Thyroid gland (tissue), 4 donors: ENCODE measurements at regions not wholly inside any gene's neighbourhood (a gene's known extent, or its start where the extent isn't known, plus 50 kb on each side); places are given as distances from the start of the nearest gene placed in this dataset.

Experiments used
- DNase-seq, 2 donors: peaks; one replicate each; pipeline ENCODE4 v3.0.0-alpha.2; 2019
- H3K27ac ChIP-seq, 3 donors: fragments of 200-600 bp; sonication (generic); 1 replicate in 2 of 3; 2 replicates in 1 of 3; pipeline ENCODE4 v1.5.1; 2016 to 2019; ENCODE audit warnings: mild to moderate bottlenecking in 1 of 3, moderate library complexity in 1 of 3
- H3K27me3 ChIP-seq: fragments of 200-600 bp; sonication (generic); one replicate; pipeline ENCODE4 v1.5.1; 2019
- H3K36me3 ChIP-seq, 2 donors: fragments of 200-600 bp; sonication (generic); one replicate each; pipeline ENCODE4 v1.5.1; 2016 to 2019
- H3K4me1 ChIP-seq, 2 donors: fragments of 200-600 bp; sonication (generic); one replicate each; pipeline ENCODE4 v1.5.1; 2017 to 2019
- H3K4me3 ChIP-seq, 3 donors: fragments of 200-600 bp; sonication (generic); replicated peaks in 1 of 3; 1 replicate in 2 of 3; 2 replicates in 1 of 3; pipeline ENCODE4 v1.5.1; 2016; ENCODE audit warnings: mild to moderate bottlenecking in 1 of 3
- H3K9me3 ChIP-seq: fragments of 200-600 bp; sonication (generic); one replicate; pipeline ENCODE4 v1.5.1; 2017
- POLR2A ChIP-seq, 2 donors: fragments of 450-650 bp; IDR thresholded peaks; one replicate each; pipeline ENCODE4 v1.6.1; 2017; ENCODE audit warnings: antibody characterized with exemption in 2 of 2, mild to moderate bottlenecking in 2 of 2, moderate library complexity in 1 of 2
- WGBS, 2 donors: methylation state at CpG; one replicate each; pipeline ENCODE4 v1.1.5; 2017; 5-methylcytosine and 5-hydroxymethylcytosine counted together
- intact Hi-C: fragments of 100-400 bp; cut with DNase I; formaldehyde crosslinking; loops from one replicate; pipeline ENCODE4 v1.15.1; 2023
- TF ChIP-seq, protein P1 (sequence below), 6 experiments: fragments of 200-600 bp in 3 of 6; fragments of 450-650 bp in 3 of 6; sonication (generic) in 3 of 6; IDR thresholded peaks; one replicate each; pipeline ENCODE4 v1.5.1; 2016 to 2019; ENCODE audit warnings: antibody characterized with exemption in 6 of 6, mild to moderate bottlenecking in 2 of 6, inconsistent platforms in 1 of 6, moderate library complexity in 1 of 6

DNA sequence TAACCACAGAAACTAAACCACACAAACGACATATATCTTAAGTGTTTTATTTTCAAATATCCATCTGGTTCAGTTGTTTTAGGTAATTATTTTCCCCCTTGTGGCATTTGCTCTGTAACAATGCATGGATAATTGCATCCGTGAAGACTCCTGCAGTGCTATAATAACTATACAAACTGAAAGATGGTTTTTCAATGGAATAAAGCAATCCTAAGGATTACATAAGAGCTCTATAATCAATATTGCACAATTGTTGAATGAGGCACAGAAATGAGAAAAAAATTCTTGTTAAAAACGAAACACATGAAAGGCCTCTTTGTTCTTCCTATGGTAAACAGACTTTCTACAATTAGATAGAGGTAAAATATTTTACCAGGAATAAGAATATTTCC lies 446.0 kb upstream of the EPHA3 start:
- 87 to 88% methylated on average over 3 of the region's 3 CpGs for WGBS, 2 donors
- Histone ChIP-seq H3K36me3 (no peaks in the 10 kb centered on the region), H3K9me3 (no peaks in the 10 kb centered on the region), H3K4me1 (no peaks in the 10 kb centered on the region), H3K27me3 (no peaks in the 10 kb centered on the region), H3K4me3 (no peak overlapping the region), H3K27ac (no peak overlapping the region)
- intact Hi-C loops, result no loop called here
- TF ChIP-seq POLR2A (IDR thresholded peaks at IDR 0.05), result no peak
- TF ChIP-seq, protein P1, sequence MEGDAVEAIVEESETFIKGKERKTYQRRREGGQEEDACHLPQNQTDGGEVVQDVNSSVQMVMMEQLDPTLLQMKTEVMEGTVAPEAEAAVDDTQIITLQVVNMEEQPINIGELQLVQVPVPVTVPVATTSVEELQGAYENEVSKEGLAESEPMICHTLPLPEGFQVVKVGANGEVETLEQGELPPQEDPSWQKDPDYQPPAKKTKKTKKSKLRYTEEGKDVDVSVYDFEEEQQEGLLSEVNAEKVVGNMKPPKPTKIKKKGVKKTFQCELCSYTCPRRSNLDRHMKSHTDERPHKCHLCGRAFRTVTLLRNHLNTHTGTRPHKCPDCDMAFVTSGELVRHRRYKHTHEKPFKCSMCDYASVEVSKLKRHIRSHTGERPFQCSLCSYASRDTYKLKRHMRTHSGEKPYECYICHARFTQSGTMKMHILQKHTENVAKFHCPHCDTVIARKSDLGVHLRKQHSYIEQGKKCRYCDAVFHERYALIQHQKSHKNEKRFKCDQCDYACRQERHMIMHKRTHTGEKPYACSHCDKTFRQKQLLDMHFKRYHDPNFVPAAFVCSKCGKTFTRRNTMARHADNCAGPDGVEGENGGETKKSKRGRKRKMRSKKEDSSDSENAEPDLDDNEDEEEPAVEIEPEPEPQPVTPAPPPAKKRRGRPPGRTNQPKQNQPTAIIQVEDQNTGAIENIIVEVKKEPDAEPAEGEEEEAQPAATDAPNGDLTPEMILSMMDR (IDR thresholded peaks at IDR 0.05), result no peak
- DNase-seq, result no peak

DNA sequence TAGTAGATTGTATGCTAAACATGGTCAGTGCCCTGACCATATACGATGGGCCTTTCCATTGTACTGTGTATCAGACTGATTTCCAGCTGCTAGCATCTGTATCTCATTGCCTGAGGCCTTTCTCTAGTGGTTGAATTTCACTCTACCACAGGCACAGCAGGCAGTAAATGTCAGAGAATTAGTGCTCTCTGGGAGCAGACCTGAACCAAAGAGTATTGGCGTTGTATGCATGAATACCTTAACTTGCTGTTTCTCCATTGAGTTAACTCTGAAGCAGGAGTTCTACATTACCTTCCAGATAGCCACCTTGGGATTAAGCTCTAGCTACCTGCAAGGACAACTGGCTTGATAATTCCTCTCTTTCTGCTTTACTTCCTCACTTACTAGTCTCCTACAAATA lies 439.2 kb upstream of the EPHA3 start:
- Histone ChIP-seq H3K27me3 (no peaks in the 10 kb centered on the region), H3K4me1 (no peaks in the 10 kb centered on the region), H3K36me3 (no peaks in the 10 kb centered on the region), H3K4me3 (no peak overlapping the region), H3K9me3 (no peaks in the 10 kb centered on the region), H3K27ac (no peak overlapping the region)
- no peak for DNase-seq
- intact Hi-C loops, result no loop called here
- 92 to 95% methylated on average over 2 of the region's 2 CpGs for WGBS, 2 donors
- TF ChIP-seq, protein P1 (IDR thresholded peaks at IDR 0.05), result no peak
- no peak for TF ChIP-seq POLR2A (IDR thresholded peaks at IDR 0.05)

DNA sequence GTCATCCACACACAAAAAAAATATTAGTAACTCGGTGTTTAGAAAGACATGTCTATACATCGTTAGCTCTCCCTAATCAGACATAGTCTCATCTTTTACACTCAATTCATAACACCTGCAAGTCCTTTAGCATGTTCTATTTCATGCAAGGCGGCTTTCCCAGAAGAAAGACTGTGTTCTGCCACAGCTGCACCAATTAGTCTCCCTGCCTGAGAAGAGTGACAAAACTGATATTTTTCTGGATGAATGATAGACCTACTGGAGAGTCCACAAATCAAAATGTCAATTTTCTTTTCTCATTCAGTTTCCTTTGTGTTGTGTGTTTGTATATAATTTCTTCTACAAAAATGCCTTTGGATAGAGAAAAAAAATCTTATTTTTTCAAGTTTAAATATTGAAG lies 435.8 kb upstream of the EPHA3 start:
- intact Hi-C loops, result no loop called here
- Histone ChIP-seq H3K27me3 (no peaks in the 10 kb centered on the region), H3K36me3 (no peaks in the 10 kb centered on the region), H3K4me1 (no peaks in the 10 kb centered on the region), H3K27ac (no peak overlapping the region), H3K4me3 (no peak overlapping the region), H3K9me3 (no peaks in the 10 kb centered on the region)
- TF ChIP-seq, protein P1 (IDR thresholded peaks at IDR 0.05), result no peak
- TF ChIP-seq POLR2A (IDR thresholded peaks at IDR 0.05), result no peak
- DNase-seq, result no peak
- WGBS, 2 donors, result 92 to 93% methylated on average over 3 of the region's 3 CpGs

DNA sequence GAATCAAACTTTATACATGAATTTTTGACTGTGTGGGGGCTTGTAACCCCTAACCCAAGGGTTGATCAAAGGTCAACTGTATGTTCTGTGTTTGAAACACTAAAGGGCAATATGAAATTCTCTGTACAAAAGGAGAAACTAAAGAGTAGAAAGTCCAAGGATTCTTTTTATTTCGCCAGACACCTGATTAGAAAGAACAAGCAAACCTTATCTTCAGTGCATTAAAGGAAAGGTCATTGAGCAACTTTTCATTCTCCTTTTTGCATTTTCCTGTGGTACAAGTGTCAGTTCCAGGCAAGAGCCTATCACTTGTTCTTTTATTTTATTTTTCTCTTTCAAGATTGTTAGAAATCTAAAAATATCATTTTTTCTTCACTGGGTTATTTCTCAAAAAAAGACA lies 430.1 kb upstream of the EPHA3 start:
- Histone ChIP-seq H3K4me1 (no peaks in the 10 kb centered on the region), H3K36me3 (no peaks in the 10 kb centered on the region), H3K27ac (no peak overlapping the region), H3K27me3 (no peaks in the 10 kb centered on the region), H3K4me3 (no peak overlapping the region), H3K9me3 (no peaks in the 10 kb centered on the region)
- no peak for TF ChIP-seq POLR2A (IDR thresholded peaks at IDR 0.05)
- TF ChIP-seq, protein P1 (IDR thresholded peaks at IDR 0.05), result no peak
- 92 to 100% methylated on average over 1 of the region's 1 CpG for WGBS, 2 donors
- no peak for DNase-seq
- intact Hi-C loops, result no loop called here

DNA sequence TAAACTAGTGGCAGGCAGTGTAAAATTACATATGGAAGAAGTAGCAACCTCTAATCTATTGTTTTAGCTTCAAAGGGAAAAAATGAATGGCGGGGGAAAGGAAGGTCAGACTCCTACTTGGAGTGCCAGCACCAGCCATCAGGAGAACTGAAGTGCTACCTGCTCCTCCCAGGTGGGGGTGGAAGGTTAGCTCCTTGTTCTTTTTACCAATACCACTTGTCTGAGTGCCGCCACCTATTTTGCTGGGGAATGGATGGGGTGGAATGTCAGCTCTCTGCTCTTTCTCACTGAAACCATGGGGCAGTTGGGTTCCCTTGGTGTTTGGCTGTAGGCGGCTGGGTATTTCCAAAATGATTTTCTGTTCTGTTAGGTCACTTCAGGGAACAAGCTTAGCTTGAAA lies 428.7 kb upstream of the EPHA3 start:
- WGBS, 2 donors, result 90 to 92% methylated on average over 3 of the region's 3 CpGs
- intact Hi-C loops, result no loop called here
- H3K4me3 ChIP-seq, result no peak overlapping the region
- H3K27ac ChIP-seq, result no peak overlapping the region
- H3K9me3 ChIP-seq, result no peaks in the 10 kb centered on the region
- H3K4me1 ChIP-seq, result no peaks in the 10 kb centered on the region
- no peaks in the 10 kb centered on the region for H3K36me3 ChIP-seq
- H3K27me3 ChIP-seq, result no peaks in the 10 kb centered on the region
- TF ChIP-seq, protein P1 (IDR thresholded peaks at IDR 0.05), result no peak
- no peak for TF ChIP-seq POLR2A (IDR thresholded peaks at IDR 0.05)
- no peak for DNase-seq
